HFF-Myc (cell line): ENCODE measurements at regions not wholly inside any gene's neighbourhood (a gene's known extent, or its start where the extent isn't known, plus 50 kb on each side); places are given as distances from the start of the nearest gene placed in this dataset.

ENCODE experiments used
- DNase-seq: peaks from one replicate; pipeline ENCODE4 v3.0.0-alpha.2; 2011; ENCODE audit warnings: low read depth; ENCODE audit errors: extremely low read depth
- H3K4me3 ChIP-seq: replicated peaks from 2 replicates; pipeline ENCODE4 v1.5.1; 2011; ENCODE audit warnings: low read depth, mild to moderate bottlenecking, control low read depth, low read length
- CTCF ChIP-seq: IDR thresholded peaks from 2 replicates; pipeline ENCODE4 v1.5.1; 2012; ENCODE audit warnings: mild to moderate bottlenecking, low read depth, low read length, control low read depth; ENCODE audit errors: missing control alignments

- H3K4me3 ChIP-seq = no peak overlapping the region
- no peak for TF ChIP-seq CTCF
- no peak for DNase-seq
Observed at GRCh38 chr16:8388684-8389083, 201.6 kb downstream of the TMEM114 start.

GRCh38 chr16:8381814-8382213 lies 208.5 kb downstream of the TMEM114 start:
- no peak for TF ChIP-seq CTCF
- H3K4me3 ChIP-seq = no peak overlapping the region
- no peak for DNase-seq

GRCh38 chr16:8380311-8380710 lies 210.0 kb downstream of the TMEM114 start:
- TF ChIP-seq CTCF = no peak
- no peak overlapping the region for H3K4me3 ChIP-seq
- DNase-seq = no peak

GRCh38 chr16:8377864-8378263 lies 212.4 kb downstream of the TMEM114 start:
- no peak for DNase-seq
- TF ChIP-seq CTCF = no peak
- no peak overlapping the region for H3K4me3 ChIP-seq

- H3K4me3 ChIP-seq = no peak overlapping the region
- no peak for TF ChIP-seq CTCF
- no peak for DNase-seq
Observed at GRCh38 chr16:8376858-8377257, 213.5 kb downstream of the TMEM114 start.

- TF ChIP-seq CTCF = no peak
- H3K4me3 ChIP-seq = no peak overlapping the region
- DNase-seq = no peak
Observed at GRCh38 chr16:8376430-8376829, 213.9 kb downstream of the TMEM114 start.

- no peak for DNase-seq
- TF ChIP-seq CTCF = no peak
- no peak overlapping the region for H3K4me3 ChIP-seq
Observed at GRCh38 chr16:8375232-8375587, 215.1 kb downstream of the TMEM114 start.
